Neuron (in vitro differentiated cells): ENCODE measurements at regions not wholly inside any gene's neighbourhood (a gene's known extent, or its start where the extent isn't known, plus 50 kb on each side); places are given as distances from the start of the nearest gene placed in this dataset.

Experiments
- H2AFZ ChIP-seq: one replicate; pipeline ENCODE4 v1.6.1; 2013; ENCODE audit warnings: low read depth, mild to moderate bottlenecking, inconsistent platforms, low read length, moderate library complexity
- H3K27me3 ChIP-seq: one replicate; pipeline ENCODE4 v1.6.1; 2013; ENCODE audit warnings: low read length; ENCODE audit not compliant: insufficient read depth
- H3K36me3 ChIP-seq: one replicate; pipeline ENCODE4 v1.6.1; 2013; ENCODE audit warnings: low read length; ENCODE audit not compliant: insufficient read depth
- H3K4me1 ChIP-seq: one replicate; pipeline ENCODE4 v1.6.1; 2013; ENCODE audit warnings: low read length; ENCODE audit not compliant: insufficient read depth
- H3K4me3 ChIP-seq: 2 replicates; pipeline ENCODE4 v1.5.1; 2013; ENCODE audit warnings: mild to moderate bottlenecking, low read length, moderate library complexity
- H3K9me3 ChIP-seq: one replicate; pipeline ENCODE4 v1.6.1; 2013; ENCODE audit warnings: low read length

GRCh38 chr17:12402963-12403622 is 262.6 kb upstream of the MYOCD start:
- Histone ChIP-seq H3K4me3 (no peak overlapping the region), H2AFZ (no peak overlapping the region), H3K27me3 (no peaks in the 10 kb centered on the region), H3K4me1 (no peaks in the 10 kb centered on the region), H3K9me3 (no peaks in the 10 kb centered on the region), H3K36me3 (no peaks in the 10 kb centered on the region)

GRCh38 chr17:12403881-12404398 is 261.8 kb upstream of the MYOCD start:
- no peak overlapping the region for H2AFZ ChIP-seq
- H3K9me3 ChIP-seq, result no peaks in the 10 kb centered on the region
- H3K27me3 ChIP-seq, result no peaks in the 10 kb centered on the region
- H3K36me3 ChIP-seq, result no peaks in the 10 kb centered on the region
- no peak overlapping the region for H3K4me3 ChIP-seq
- no peaks in the 10 kb centered on the region for H3K4me1 ChIP-seq

GRCh38 chr17:12406623-12407215 is 259.0 kb upstream of the MYOCD start:
- Histone ChIP-seq H3K27me3 (no peaks in the 10 kb centered on the region), H3K36me3 (no peaks in the 10 kb centered on the region), H2AFZ (no peak overlapping the region), H3K4me3 (no peak overlapping the region), H3K4me1 (no peaks in the 10 kb centered on the region), H3K9me3 (no peaks in the 10 kb centered on the region)

GRCh38 chr17:12407495-12408252 is 258.0 kb upstream of the MYOCD start:
- Histone ChIP-seq H3K9me3 (no peaks in the 10 kb centered on the region), H3K27me3 (no peaks in the 10 kb centered on the region), H2AFZ (no peak overlapping the region), H3K36me3 (no peaks in the 10 kb centered on the region), H3K4me1 (peaks cover 3% of the 10 kb centered on the region), H3K4me3 (no peak overlapping the region)

GRCh38 chr17:12409082-12409481 is 256.6 kb upstream of the MYOCD start:
- Histone ChIP-seq H3K4me1 (peaks cover 3% of the 10 kb centered on the region), H2AFZ (no peak overlapping the region), H3K9me3 (no peaks in the 10 kb centered on the region), H3K27me3 (no peaks in the 10 kb centered on the region), H3K36me3 (no peaks in the 10 kb centered on the region), H3K4me3 (no peak overlapping the region)

- Histone ChIP-seq H3K4me3 (no peak overlapping the region), H2AFZ (no peak overlapping the region), H3K9me3 (no peaks in the 10 kb centered on the region), H3K4me1 (peaks cover 3% of the 10 kb centered on the region), H3K27me3 (no peaks in the 10 kb centered on the region), H3K36me3 (no peaks in the 10 kb centered on the region)
These were observed 255.0 kb upstream of the MYOCD start for GRCh38 chr17:12410717-12411116.

GRCh38 chr17:12415031-12415430 is 250.7 kb upstream of the MYOCD start:
- no peaks in the 10 kb centered on the region for H3K36me3 ChIP-seq
- H2AFZ ChIP-seq, result no peak overlapping the region
- peaks cover 3% of the 10 kb centered on the region for H3K4me1 ChIP-seq
- no peaks in the 10 kb centered on the region for H3K9me3 ChIP-seq
- H3K4me3 ChIP-seq, result no peak overlapping the region
- H3K27me3 ChIP-seq, result no peaks in the 10 kb centered on the region

- Histone ChIP-seq H3K4me3 (no peak overlapping the region), H3K9me3 (no peaks in the 10 kb centered on the region), H3K4me1 (peaks cover 5% of the 10 kb centered on the region), H3K36me3 (no peaks in the 10 kb centered on the region), H2AFZ (no peak overlapping the region), H3K27me3 (no peaks in the 10 kb centered on the region)
These were observed 244.6 kb upstream of the MYOCD start for GRCh38 chr17:12421077-12421476.

GRCh38 chr17:12421646-12422306 is 243.9 kb upstream of the MYOCD start:
- Histone ChIP-seq H3K27me3 (no peaks in the 10 kb centered on the region), H3K9me3 (no peaks in the 10 kb centered on the region), H3K4me3 (no peak overlapping the region), H3K4me1 (peaks cover 5% of the 10 kb centered on the region), H2AFZ (no peak overlapping the region), H3K36me3 (no peaks in the 10 kb centered on the region)

- no peaks in the 10 kb centered on the region for H3K27me3 ChIP-seq
- no peak overlapping the region for H2AFZ ChIP-seq
- no peaks in the 10 kb centered on the region for H3K9me3 ChIP-seq
- no peak overlapping the region for H3K4me3 ChIP-seq
- H3K4me1 ChIP-seq, result peaks cover 5% of the 10 kb centered on the region
- no peaks in the 10 kb centered on the region for H3K36me3 ChIP-seq
These were observed 243.0 kb upstream of the MYOCD start for GRCh38 chr17:12422651-12423050.

- no peak overlapping the region for H2AFZ ChIP-seq
- H3K4me1 ChIP-seq, result peaks cover 5% of the 10 kb centered on the region
- no peak overlapping the region for H3K4me3 ChIP-seq
- no peaks in the 10 kb centered on the region for H3K27me3 ChIP-seq
- no peaks in the 10 kb centered on the region for H3K9me3 ChIP-seq
- H3K36me3 ChIP-seq, result no peaks in the 10 kb centered on the region
These were observed 242.4 kb upstream of the MYOCD start for GRCh38 chr17:12423337-12423736.

GRCh38 chr17:12429116-12429515 is 236.6 kb upstream of the MYOCD start:
- Histone ChIP-seq H3K36me3 (no peaks in the 10 kb centered on the region), H3K4me3 (no peak overlapping the region), H2AFZ (no peak overlapping the region), H3K9me3 (no peaks in the 10 kb centered on the region), H3K27me3 (no peaks in the 10 kb centered on the region), H3K4me1 (no peaks in the 10 kb centered on the region)

GRCh38 chr17:12431188-12431587 is 234.5 kb upstream of the MYOCD start:
- no peaks in the 10 kb centered on the region for H3K4me1 ChIP-seq
- no peak overlapping the region for H3K4me3 ChIP-seq
- H3K36me3 ChIP-seq, result no peaks in the 10 kb centered on the region
- no peak overlapping the region for H2AFZ ChIP-seq
- no peaks in the 10 kb centered on the region for H3K9me3 ChIP-seq
- H3K27me3 ChIP-seq, result no peaks in the 10 kb centered on the region
